Chondrocyte (in vitro differentiated cells): ENCODE measurements at regions not wholly inside any gene's neighbourhood (a gene's known extent, or its start where the extent isn't known, plus 50 kb on each side); places are given as distances from the start of the nearest gene placed in this dataset.

ENCODE experiments used
- DNase-seq: peaks from one replicate; pipeline ENCODE4 v3.0.0; 2021; ENCODE audit warnings: mixed read lengths, low spot score
- H3K27ac Mint-ChIP-seq: one replicate; pipeline ENCODE4 v1.8.0; 2021; ENCODE audit warnings: mild to moderate bottlenecking, moderate library complexity, mixed read lengths; ENCODE audit not compliant: unreplicated experiment
- H3K27me3 Mint-ChIP-seq: 2 replicates; pipeline ENCODE4 v1.8.0; 2021; ENCODE audit warnings: low read depth, mixed read lengths
- H3K36me3 Mint-ChIP-seq: 2 replicates; pipeline ENCODE4 v1.8.0; 2021; ENCODE audit warnings: low read depth, mixed read lengths
- H3K4me1 Mint-ChIP-seq: 2 replicates; pipeline ENCODE4 v1.8.0; 2021; ENCODE audit warnings: low read depth, mild to moderate bottlenecking, mixed read lengths
- H3K4me3 Mint-ChIP-seq: one replicate; pipeline ENCODE4 v1.8.0; 2021; ENCODE audit warnings: mild to moderate bottlenecking, moderate library complexity, mixed read lengths; ENCODE audit not compliant: unreplicated experiment
- H3K9me3 Mint-ChIP-seq: 2 replicates; pipeline ENCODE4 v1.8.0; 2021; ENCODE audit warnings: low read depth, mixed read lengths
- TF ChIP-seq, protein P1 (sequence below): fragments of 200-600 bp; sonication (generic); IDR thresholded peaks from 2 replicates; pipeline ENCODE4 v1.5.0; 2021; ENCODE audit warnings: antibody characterized with exemption, mild to moderate bottlenecking, moderate library complexity

DNA sequence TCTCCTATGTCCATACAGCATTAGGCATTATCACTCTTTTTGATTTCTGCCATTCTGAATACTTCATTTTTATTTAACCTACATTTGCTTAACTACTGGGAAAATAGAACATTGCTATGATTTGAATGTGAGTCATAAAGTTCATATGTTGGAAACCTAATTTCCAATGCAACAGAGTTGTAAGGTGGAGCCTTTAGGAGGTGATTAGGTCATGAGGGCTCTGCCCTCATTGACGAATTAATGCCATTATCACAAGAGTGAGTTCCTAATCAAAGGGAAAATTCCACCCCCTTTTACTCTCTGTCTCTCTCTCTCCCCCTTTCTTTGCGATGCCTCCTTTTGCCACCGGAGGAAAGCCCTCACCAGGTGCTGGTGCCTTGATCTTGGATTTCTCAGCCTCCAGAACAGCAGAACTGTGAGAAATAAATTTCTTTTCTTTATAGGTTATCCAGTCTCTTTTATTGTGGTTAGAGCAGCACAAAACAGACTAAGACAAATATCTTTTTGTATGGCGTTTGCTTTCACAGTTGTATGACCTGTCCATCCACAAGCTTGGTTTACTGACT is 180.1 kb upstream of the ARID2 start:
- Mint-ChIP-seq H3K4me1 (no peaks in the 10 kb centered on the region), H3K27ac (no peak overlapping the region), H3K36me3 (no peaks in the 10 kb centered on the region), H3K4me3 (no peak overlapping the region), H3K27me3 (no peaks in the 10 kb centered on the region), H3K9me3 (no peaks in the 10 kb centered on the region)
- TF ChIP-seq, protein P1, sequence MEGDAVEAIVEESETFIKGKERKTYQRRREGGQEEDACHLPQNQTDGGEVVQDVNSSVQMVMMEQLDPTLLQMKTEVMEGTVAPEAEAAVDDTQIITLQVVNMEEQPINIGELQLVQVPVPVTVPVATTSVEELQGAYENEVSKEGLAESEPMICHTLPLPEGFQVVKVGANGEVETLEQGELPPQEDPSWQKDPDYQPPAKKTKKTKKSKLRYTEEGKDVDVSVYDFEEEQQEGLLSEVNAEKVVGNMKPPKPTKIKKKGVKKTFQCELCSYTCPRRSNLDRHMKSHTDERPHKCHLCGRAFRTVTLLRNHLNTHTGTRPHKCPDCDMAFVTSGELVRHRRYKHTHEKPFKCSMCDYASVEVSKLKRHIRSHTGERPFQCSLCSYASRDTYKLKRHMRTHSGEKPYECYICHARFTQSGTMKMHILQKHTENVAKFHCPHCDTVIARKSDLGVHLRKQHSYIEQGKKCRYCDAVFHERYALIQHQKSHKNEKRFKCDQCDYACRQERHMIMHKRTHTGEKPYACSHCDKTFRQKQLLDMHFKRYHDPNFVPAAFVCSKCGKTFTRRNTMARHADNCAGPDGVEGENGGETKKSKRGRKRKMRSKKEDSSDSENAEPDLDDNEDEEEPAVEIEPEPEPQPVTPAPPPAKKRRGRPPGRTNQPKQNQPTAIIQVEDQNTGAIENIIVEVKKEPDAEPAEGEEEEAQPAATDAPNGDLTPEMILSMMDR: no peak
- DNase-seq: no peak

DNA sequence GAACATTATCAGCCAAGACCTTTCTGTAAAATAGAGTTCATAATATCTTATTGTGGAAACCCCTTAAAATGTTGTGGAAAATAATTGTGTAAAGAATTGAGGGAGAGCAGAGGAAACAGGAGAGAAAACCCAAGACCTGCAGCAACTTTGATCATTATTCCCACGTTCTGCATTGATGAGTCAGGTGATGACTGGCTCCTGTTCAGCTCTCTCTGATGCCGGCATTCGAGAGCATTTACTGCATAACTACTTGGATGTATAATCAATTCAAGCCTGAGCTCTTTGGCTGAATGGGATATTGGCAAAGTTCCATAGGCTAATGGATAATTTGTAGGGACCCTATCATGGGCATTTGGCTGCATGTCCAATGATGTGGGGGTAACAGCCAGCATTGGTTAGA is 176.3 kb upstream of the ARID2 start:
- TF ChIP-seq, protein P1: no peak
- H3K4me3 Mint-ChIP-seq: no peak overlapping the region
- no peaks in the 10 kb centered on the region for H3K27me3 Mint-ChIP-seq
- peaks cover under 1% of the 10 kb centered on the region for H3K9me3 Mint-ChIP-seq
- DNase-seq: no peak
- no peak overlapping the region for H3K27ac Mint-ChIP-seq
- no peaks in the 10 kb centered on the region for H3K36me3 Mint-ChIP-seq
- H3K4me1 Mint-ChIP-seq: no peaks in the 10 kb centered on the region

DNA sequence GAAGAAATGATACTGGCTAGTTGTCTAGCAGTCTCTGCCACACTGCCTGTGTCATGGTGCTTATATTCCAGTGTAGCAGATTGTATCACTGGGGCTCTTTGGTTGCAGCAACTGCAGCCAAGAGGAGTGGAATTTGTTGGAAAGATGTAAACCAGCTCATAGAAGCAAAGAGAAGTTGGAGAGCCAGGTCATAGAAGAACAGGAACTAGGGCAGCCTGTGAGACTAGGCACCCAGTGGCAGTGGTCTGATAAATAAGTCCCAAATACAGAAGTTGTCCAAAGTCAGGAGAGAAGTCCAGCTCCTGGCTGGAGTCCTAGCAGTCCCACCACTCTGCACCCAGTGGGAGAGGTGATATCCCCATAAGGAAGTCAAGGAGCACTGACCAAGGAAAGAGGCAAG is 172.5 kb upstream of the ARID2 start:
- no peak overlapping the region for H3K4me3 Mint-ChIP-seq
- peaks cover 3% of the 10 kb centered on the region for H3K27me3 Mint-ChIP-seq
- H3K9me3 Mint-ChIP-seq: peaks cover 4% of the 10 kb centered on the region
- TF ChIP-seq, protein P1: no peak
- no peak for DNase-seq
- H3K36me3 Mint-ChIP-seq: no peaks in the 10 kb centered on the region
- H3K4me1 Mint-ChIP-seq: no peaks in the 10 kb centered on the region
- H3K27ac Mint-ChIP-seq: no peak overlapping the region

DNA sequence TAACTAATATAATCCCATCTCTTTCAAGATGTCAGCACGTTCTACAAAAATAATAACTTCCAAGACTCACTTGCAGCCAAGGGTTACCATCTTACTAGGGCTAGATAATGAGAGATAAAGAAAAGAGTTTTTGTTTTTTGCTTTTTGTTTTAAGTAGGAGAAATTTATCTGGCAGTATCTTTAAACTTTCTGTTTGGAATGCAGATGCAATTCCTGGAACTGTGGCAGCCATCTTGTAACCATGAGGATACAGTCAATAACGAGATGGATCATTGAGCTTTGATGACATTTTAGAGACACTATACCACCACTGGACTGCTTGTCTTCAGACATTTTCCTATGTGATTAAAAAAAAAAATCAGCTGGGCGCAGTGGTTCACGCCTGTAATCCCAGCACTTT is 171.2 kb upstream of the ARID2 start:
- Mint-ChIP-seq H3K36me3 (no peaks in the 10 kb centered on the region), H3K9me3 (peaks cover 4% of the 10 kb centered on the region), H3K4me1 (no peaks in the 10 kb centered on the region), H3K4me3 (no peak overlapping the region), H3K27me3 (peaks cover 3% of the 10 kb centered on the region), H3K27ac (no peak overlapping the region)
- DNase-seq: no peak
- TF ChIP-seq, protein P1: no peak

DNA sequence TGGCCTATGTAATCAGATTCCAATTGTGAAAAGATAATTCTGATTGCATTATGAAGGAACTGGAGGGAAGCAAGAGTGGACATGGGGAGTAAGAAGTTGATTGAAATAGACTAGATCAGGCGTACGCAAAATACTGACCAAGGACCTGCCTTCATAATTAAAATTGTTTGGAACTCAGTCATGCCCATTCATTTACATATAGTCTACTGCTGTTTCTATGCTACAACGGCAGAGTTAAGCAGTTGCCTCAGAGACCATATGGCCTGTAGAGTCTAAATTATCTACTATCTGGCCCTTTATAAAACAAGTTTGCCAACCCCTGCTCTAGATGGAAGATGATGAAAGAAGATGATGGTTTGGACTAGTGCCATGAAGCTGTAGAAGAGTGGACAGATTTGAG is 170.0 kb upstream of the ARID2 start:
- no peaks in the 10 kb centered on the region for H3K4me1 Mint-ChIP-seq
- no peak overlapping the region for H3K4me3 Mint-ChIP-seq
- no peak overlapping the region for H3K27ac Mint-ChIP-seq
- TF ChIP-seq, protein P1: no peak
- H3K27me3 Mint-ChIP-seq: peaks cover 3% of the 10 kb centered on the region
- peaks cover 4% of the 10 kb centered on the region for H3K9me3 Mint-ChIP-seq
- H3K36me3 Mint-ChIP-seq: no peaks in the 10 kb centered on the region
- no peak for DNase-seq
